ENCODE measurements at regions not wholly inside any gene's neighbourhood (a gene's known extent, or its start where the extent isn't known, plus 50 kb on each side); places are given as distances from the start of the nearest gene placed in this dataset.

GRCh38 chr2:122758967-122759366 is 1003.5 kb downstream of the TSN start:
- no peak for TF ChIP-seq CTCF (IDR thresholded peaks at IDR 0.05; ENCODE audit: control extremely low read depth, extremely low read depth)
- ATAC-seq (ENCODE audit: insufficient read depth, low FRiP score): no peak
- no peak overlapping the region for H3K4me3 ChIP-seq
- no peaks in the 10 kb centered on the region for H3K36me3 ChIP-seq (ENCODE audit: control insufficient read depth in 4 of 4, insufficient read depth in 4 of 4, low read length in 4 of 4)
- no peaks in the 10 kb centered on the region for H3K27me3 ChIP-seq (ENCODE audit: control insufficient read depth in 3 of 3, insufficient read depth in 3 of 3, low read length in 2 of 3)
- no peak for DNase-seq
- H3K4me1 ChIP-seq (ENCODE audit: control insufficient read depth in 5 of 5, insufficient read depth in 5 of 5, low read length in 5 of 5): no peaks in the 10 kb centered on the region
- H3K9ac ChIP-seq (ENCODE audit: insufficient read depth in 1 of 2, low read length in 2 of 2): no peak overlapping the region
- no peak overlapping the region for H3K27ac ChIP-seq (ENCODE audit: low read depth in 1 of 2, low read length in 1 of 2)
- WGBS, 2 donors: 71 to 86% methylated on average over 2 of the region's 2 CpGs
- peaks cover 0 to 4% (median 2%) of the 10 kb centered on the region in 4 donors for H3K9me3 ChIP-seq (ENCODE audit: control insufficient read depth in 4 of 4, insufficient read depth in 3 of 4, low read length in 3 of 4)

- Histone ChIP-seq H3K4me3 (no peak overlapping the region), H3K9me3 (ENCODE audit: control insufficient read depth in 4 of 4, insufficient read depth in 3 of 4, low read length in 3 of 4) (peaks cover 0 to 4% (median 3%) of the 10 kb centered on the region in 4 donors), H3K27ac (ENCODE audit: low read depth in 1 of 2, low read length in 1 of 2) (no peak overlapping the region), H3K36me3 (ENCODE audit: control insufficient read depth in 4 of 4, insufficient read depth in 4 of 4, low read length in 4 of 4) (no peaks in the 10 kb centered on the region), H3K27me3 (ENCODE audit: control insufficient read depth in 3 of 3, insufficient read depth in 3 of 3, low read length in 2 of 3) (no peaks in the 10 kb centered on the region), H3K4me1 (ENCODE audit: control insufficient read depth in 5 of 5, insufficient read depth in 5 of 5, low read length in 5 of 5) (no peaks in the 10 kb centered on the region), H3K9ac (ENCODE audit: insufficient read depth in 1 of 2, low read length in 2 of 2) (no peak overlapping the region)
- WGBS, 2 donors: 69 to 70% methylated on average over 3 of the region's 3 CpGs
- TF ChIP-seq CTCF (IDR thresholded peaks at IDR 0.05; ENCODE audit: control extremely low read depth, extremely low read depth): no peak
- no peak for ATAC-seq (ENCODE audit: insufficient read depth, low FRiP score)
- no peak for DNase-seq
These were observed 1008.6 kb downstream of the TSN start for GRCh38 chr2:122764014-122764413.

- no peaks in the 10 kb centered on the region for H3K27me3 ChIP-seq (ENCODE audit: control insufficient read depth in 3 of 3, insufficient read depth in 3 of 3, low read length in 2 of 3)
- no peak for TF ChIP-seq CTCF (IDR thresholded peaks at IDR 0.05; ENCODE audit: control extremely low read depth, extremely low read depth)
- ATAC-seq (ENCODE audit: insufficient read depth, low FRiP score): no peak
- no peak for DNase-seq
- WGBS, 2 donors: 86 to 93% methylated on average over 1 of the region's 1 CpG
- no peak overlapping the region for H3K9ac ChIP-seq (ENCODE audit: insufficient read depth in 1 of 2, low read length in 2 of 2)
- H3K4me1 ChIP-seq (ENCODE audit: control insufficient read depth in 5 of 5, insufficient read depth in 5 of 5, low read length in 5 of 5): no peaks in the 10 kb centered on the region
- no peak overlapping the region for H3K4me3 ChIP-seq
- no peak overlapping the region for H3K27ac ChIP-seq (ENCODE audit: low read depth in 1 of 2, low read length in 1 of 2)
- no peaks in the 10 kb centered on the region for H3K36me3 ChIP-seq (ENCODE audit: control insufficient read depth in 4 of 4, insufficient read depth in 4 of 4, low read length in 4 of 4)
- H3K9me3 ChIP-seq (ENCODE audit: control insufficient read depth in 4 of 4, insufficient read depth in 3 of 4, low read length in 3 of 4): no peaks in the 10 kb centered on the region
These were observed 1024.8 kb downstream of the TSN start for GRCh38 chr2:122780251-122780650.

GRCh38 chr2:122794100-122794499 is 1038.6 kb downstream of the TSN start:
- no peak for DNase-seq

More at GRCh38 chr2:122794100-122794499, 1038.6 kb downstream of the TSN start:
- no peak for ATAC-seq (ENCODE audit: insufficient read depth, low FRiP score)
- H3K4me3 ChIP-seq: no peak overlapping the region
- H3K9me3 ChIP-seq (ENCODE audit: control insufficient read depth in 4 of 4, insufficient read depth in 3 of 4, low read length in 3 of 4): peaks cover 0 to 2% (median under 1%) of the 10 kb centered on the region in 4 donors
- no peaks in the 10 kb centered on the region for H3K4me1 ChIP-seq (ENCODE audit: control insufficient read depth in 5 of 5, insufficient read depth in 5 of 5, low read length in 5 of 5)
- H3K27me3 ChIP-seq (ENCODE audit: control insufficient read depth in 3 of 3, insufficient read depth in 3 of 3, low read length in 2 of 3): no peaks in the 10 kb centered on the region
- no peak overlapping the region for H3K27ac ChIP-seq (ENCODE audit: low read depth in 1 of 2, low read length in 1 of 2)
- TF ChIP-seq CTCF (IDR thresholded peaks at IDR 0.05; ENCODE audit: control extremely low read depth, extremely low read depth): no peak
- no peak overlapping the region for H3K9ac ChIP-seq (ENCODE audit: insufficient read depth in 1 of 2, low read length in 2 of 2)
- WGBS, 2 donors: 97 to 98% methylated on average over 2 of the region's 2 CpGs
- H3K36me3 ChIP-seq (ENCODE audit: control insufficient read depth in 4 of 4, insufficient read depth in 4 of 4, low read length in 4 of 4): no peaks in the 10 kb centered on the region
